ENCODE measurements at regions not wholly inside any gene's neighbourhood (a gene's known extent, or its start where the extent isn't known, plus 50 kb on each side); places are given as distances from the start of the nearest gene placed in this dataset.
"Not testable (repeated sequence)": the region's sequence is repeated elsewhere in the genome, so short reads cannot be mapped to it uniquely, and the experiment has no call there.

DNA sequence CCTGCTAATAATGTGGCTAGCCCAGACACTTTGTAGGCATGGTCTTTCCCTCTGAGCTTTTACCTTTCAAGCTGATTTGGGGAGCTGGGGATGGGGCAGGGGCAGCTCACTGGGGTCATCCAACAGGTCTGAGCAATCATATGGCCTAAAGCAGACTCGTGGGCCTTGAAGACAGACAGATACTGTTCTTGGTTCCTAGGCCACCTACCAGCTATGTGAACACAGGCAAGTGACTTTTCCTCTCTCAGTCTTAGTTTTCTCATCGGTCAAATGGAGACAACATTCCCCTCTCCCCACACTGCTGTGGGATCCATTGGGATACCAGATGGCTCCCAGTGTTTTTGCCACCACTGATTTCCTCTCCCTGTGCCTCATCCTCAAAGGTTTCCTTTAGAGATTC lies 181.8 kb downstream of the RRAGC start:
- H3K9me3 Mint-ChIP-seq: no peaks in the 10 kb centered on the region
- DNase-seq (no peak), ATAC-seq (no peak)
- no peaks in the 10 kb centered on the region for H3K36me3 Mint-ChIP-seq (ENCODE audit: low read depth)
- no peak overlapping the region for H3K27ac Mint-ChIP-seq
- H3K4me3 Mint-ChIP-seq: no peak overlapping the region
- H3K4me1 Mint-ChIP-seq: no peaks in the 10 kb centered on the region
- H3K27me3 Mint-ChIP-seq: peaks cover 4% of the 10 kb centered on the region

- no peaks in the 10 kb centered on the region for H3K36me3 Mint-ChIP-seq (ENCODE audit: low read depth)
- ATAC-seq (no peak), DNase-seq (no peak)
- H3K9me3 Mint-ChIP-seq: no peaks in the 10 kb centered on the region
- H3K4me1 Mint-ChIP-seq: no peaks in the 10 kb centered on the region
- no peak overlapping the region for H3K4me3 Mint-ChIP-seq
- peaks cover 4% of the 10 kb centered on the region for H3K27me3 Mint-ChIP-seq
- no peak overlapping the region for H3K27ac Mint-ChIP-seq
Observed at GRCh38 chr1:38677311-38677710, 182.3 kb downstream of the RRAGC start.

GRCh38 chr1:38672692-38673091 lies 186.9 kb downstream of the RRAGC start:
- ATAC-seq: no peak
- no peak for DNase-seq
- peaks cover 5% of the 10 kb centered on the region for H3K9me3 Mint-ChIP-seq
- no peaks in the 10 kb centered on the region for H3K36me3 Mint-ChIP-seq (ENCODE audit: low read depth)
- peaks cover 16% of the 10 kb centered on the region for H3K27me3 Mint-ChIP-seq
- H3K27ac Mint-ChIP-seq: no peak overlapping the region
- no peaks in the 10 kb centered on the region for H3K4me1 Mint-ChIP-seq
- H3K4me3 Mint-ChIP-seq: no peak overlapping the region

GRCh38 chr1:38671221-38671620 lies 188.4 kb downstream of the RRAGC start:
- Mint-ChIP-seq H3K27ac (no peak overlapping the region), H3K4me1 (no peaks in the 10 kb centered on the region)

DNA sequence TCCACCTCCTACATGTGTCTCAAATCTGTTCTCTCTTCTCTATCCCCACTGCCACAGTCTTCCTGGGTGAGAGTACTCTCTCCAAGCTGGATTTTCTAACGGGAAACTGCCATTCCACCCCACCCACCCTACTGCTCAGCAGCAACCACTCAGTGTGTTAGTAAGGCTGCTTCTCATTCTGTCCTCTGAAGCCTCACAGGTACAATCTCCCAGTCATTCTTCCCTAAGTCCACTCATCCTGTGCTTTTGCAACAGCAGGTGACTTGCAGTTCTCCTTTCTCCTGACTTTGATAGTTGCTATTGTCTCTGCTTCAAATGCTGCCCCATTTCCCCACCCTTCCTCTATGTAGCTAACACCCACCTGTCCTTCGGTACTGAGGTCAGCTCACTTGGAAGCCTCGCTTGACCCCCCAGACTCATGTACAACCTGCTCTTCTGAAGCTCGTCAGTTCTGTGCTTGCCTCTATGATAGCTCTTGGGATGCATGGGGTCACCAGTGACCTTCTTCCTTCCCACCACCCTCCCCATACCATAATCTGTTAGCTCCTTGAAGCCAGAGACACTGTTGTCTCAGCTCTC lies 188.9 kb downstream of the RRAGC start:
- H3K4me1 Mint-ChIP-seq: no peaks in the 10 kb centered on the region
- ATAC-seq: no peak

More at GRCh38 chr1:38671221-38671620, 188.4 kb downstream of the RRAGC start:
- no peak overlapping the region for H3K4me3 Mint-ChIP-seq
- peaks cover 18% of the 10 kb centered on the region for H3K27me3 Mint-ChIP-seq
- H3K36me3 Mint-ChIP-seq (ENCODE audit: low read depth): no peaks in the 10 kb centered on the region
- ATAC-seq (no peak), DNase-seq (no peak)
- H3K9me3 Mint-ChIP-seq: peaks cover 5% of the 10 kb centered on the region

GRCh38 chr1:38667626-38668025 lies 191.9 kb downstream of the RRAGC start:
- Mint-ChIP-seq H3K27ac (no peak overlapping the region), H3K36me3 (ENCODE audit: low read depth) (no peaks in the 10 kb centered on the region), H3K9me3 (peaks cover 9% of the 10 kb centered on the region), H3K4me1 (no peaks in the 10 kb centered on the region), H3K27me3 (peaks cover 33% of the 10 kb centered on the region), H3K4me3 (no peak overlapping the region)
- DNase-seq: no peak
- ATAC-seq: no peak

More for the DNA sequence above, 188.9 kb downstream of the RRAGC start:
- no peak for DNase-seq
- H3K27me3 Mint-ChIP-seq: peaks cover 20% of the 10 kb centered on the region
- peaks cover 9% of the 10 kb centered on the region for H3K9me3 Mint-ChIP-seq
- no peak overlapping the region for H3K27ac Mint-ChIP-seq
- no peak overlapping the region for H3K4me3 Mint-ChIP-seq
- no peaks in the 10 kb centered on the region for H3K36me3 Mint-ChIP-seq (ENCODE audit: low read depth)

- Mint-ChIP-seq H3K27me3 (peaks cover 34% of the 10 kb centered on the region), H3K4me3 (no peak overlapping the region), H3K4me1 (no peaks in the 10 kb centered on the region), H3K27ac (no peak overlapping the region), H3K36me3 (ENCODE audit: low read depth) (no peaks in the 10 kb centered on the region), H3K9me3 (peaks cover 8% of the 10 kb centered on the region)
- DNase-seq: no peak
- ATAC-seq: no peak
Observed at GRCh38 chr1:38662126-38662525, 197.4 kb downstream of the RRAGC start.

- H3K36me3 Mint-ChIP-seq (ENCODE audit: low read depth): no peaks in the 10 kb centered on the region
- no peak for ATAC-seq
- DNase-seq: no peak
- peaks cover 4% of the 10 kb centered on the region for H3K9me3 Mint-ChIP-seq
- no peak overlapping the region for H3K27ac Mint-ChIP-seq
- H3K27me3 Mint-ChIP-seq: peaks cover 29% of the 10 kb centered on the region
- no peaks in the 10 kb centered on the region for H3K4me1 Mint-ChIP-seq
- no peak overlapping the region for H3K4me3 Mint-ChIP-seq
Observed at GRCh38 chr1:38658883-38659282, 200.7 kb downstream of the RRAGC start.

GRCh38 chr1:38657873-38658272 lies 201.7 kb downstream of the RRAGC start:
- DNase-seq (no peak), ATAC-seq (no peak)
- H3K4me1 Mint-ChIP-seq: no peaks in the 10 kb centered on the region
- H3K4me3 Mint-ChIP-seq: no peak overlapping the region
- H3K9me3 Mint-ChIP-seq: peaks cover 4% of the 10 kb centered on the region
- H3K36me3 Mint-ChIP-seq (ENCODE audit: low read depth): no peaks in the 10 kb centered on the region
- H3K27me3 Mint-ChIP-seq: peaks cover 27% of the 10 kb centered on the region
- H3K27ac Mint-ChIP-seq: no peak overlapping the region

DNA sequence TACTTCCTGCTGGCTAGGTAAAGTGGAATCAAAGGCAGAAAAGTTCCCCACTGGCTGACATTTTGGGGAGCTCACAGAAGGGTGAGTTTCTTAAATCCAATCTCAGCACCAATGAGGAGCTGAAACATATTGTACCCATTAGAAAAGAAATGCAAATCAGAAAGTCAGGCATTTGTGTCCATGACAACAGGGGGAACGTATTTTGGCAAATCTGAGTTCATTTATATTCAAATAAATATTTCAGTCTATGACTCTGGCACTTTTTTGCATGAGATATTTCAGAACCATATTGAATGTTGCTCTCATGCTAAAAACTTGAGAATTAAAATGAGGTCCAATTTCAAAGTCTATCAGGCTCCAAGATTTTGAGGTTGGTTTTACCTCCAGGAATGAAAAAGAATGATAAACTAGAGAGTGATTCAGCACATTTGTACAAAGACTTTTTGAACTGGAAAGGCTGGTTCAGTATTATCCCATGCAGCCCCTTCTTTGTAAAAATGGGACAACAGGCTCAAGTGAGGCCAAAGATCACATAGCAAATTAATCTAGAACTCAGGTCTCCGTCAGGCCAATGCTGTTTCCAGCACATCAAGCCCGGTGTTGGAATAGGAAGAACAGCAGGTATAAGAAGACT lies 202.2 kb downstream of the RRAGC start:
- Mint-ChIP-seq H3K36me3 (ENCODE audit: low read depth) (no peaks in the 10 kb centered on the region), H3K4me3 (no peak overlapping the region), H3K27me3 (peaks cover 27% of the 10 kb centered on the region), H3K27ac (no peak overlapping the region), H3K9me3 (peaks cover 4% of the 10 kb centered on the region), H3K4me1 (no peaks in the 10 kb centered on the region)
- DNase-seq (no peak), ATAC-seq (no peak)

DNA sequence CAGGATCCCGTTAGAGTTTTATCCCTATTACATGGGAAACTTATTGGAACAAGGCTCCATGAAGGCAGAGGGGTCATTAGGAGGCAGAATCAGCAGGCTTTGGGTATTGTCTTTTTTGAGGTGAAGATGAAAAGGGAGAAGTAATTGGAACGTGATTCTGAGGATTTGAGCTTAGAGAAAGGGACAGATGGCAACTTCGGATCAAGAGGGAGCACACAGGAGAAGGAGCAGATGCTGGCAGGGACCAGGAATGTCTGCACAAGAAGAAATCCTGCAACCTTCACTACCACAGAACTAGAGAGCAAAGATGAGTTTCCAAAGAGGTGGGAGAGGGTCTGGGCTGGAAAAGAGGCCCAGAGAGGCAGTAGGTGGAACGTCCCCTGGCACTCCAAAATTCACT lies 202.8 kb downstream of the RRAGC start:
- no peak overlapping the region for H3K27ac Mint-ChIP-seq
- peaks cover 22% of the 10 kb centered on the region for H3K27me3 Mint-ChIP-seq
- peaks cover 4% of the 10 kb centered on the region for H3K9me3 Mint-ChIP-seq
- no peaks in the 10 kb centered on the region for H3K4me1 Mint-ChIP-seq
- H3K4me3 Mint-ChIP-seq: no peak overlapping the region
- DNase-seq: no peak
- ATAC-seq: no peak
- H3K36me3 Mint-ChIP-seq (ENCODE audit: low read depth): no peaks in the 10 kb centered on the region

DNA sequence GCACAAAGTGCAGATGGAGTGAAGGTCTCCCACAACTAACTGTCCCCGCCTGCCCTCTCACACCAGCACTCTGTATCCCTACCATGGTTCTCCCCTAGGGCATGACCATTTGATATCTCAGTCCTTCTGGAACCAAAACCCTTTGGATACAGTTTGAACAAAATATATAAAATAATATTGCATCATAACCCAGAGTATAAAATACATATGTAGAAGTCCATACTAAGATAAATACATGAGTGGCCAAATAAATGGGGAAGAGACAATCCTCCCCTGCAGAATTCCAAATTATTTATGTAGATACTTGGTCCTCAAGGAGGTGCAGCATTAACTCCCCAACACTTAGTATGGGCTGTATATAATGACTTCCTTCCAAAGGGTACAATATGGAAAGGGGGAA lies 207.4 kb downstream of the RRAGC start:
- H3K4me3 Mint-ChIP-seq: no peak overlapping the region

DNA sequence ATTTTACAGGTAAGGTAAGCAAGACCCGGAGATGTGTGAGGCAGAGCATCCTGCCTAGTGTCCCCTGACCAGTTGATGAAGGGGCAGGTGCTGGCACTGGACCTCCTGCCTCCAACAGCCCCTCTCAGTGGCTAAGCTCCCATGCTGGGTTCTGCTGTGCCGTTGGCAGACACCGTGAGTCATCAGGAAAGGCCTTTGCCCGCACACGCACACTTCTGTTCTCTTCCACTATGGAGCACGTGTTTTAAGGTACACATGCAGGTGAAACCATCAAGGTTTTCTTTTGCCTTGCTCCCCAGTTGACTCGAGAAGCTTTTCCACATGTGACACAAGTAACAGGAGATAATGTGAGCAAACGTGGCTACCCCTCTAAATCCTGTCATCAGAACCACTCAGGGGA lies 207.9 kb downstream of the RRAGC start:
- no peak overlapping the region for H3K4me3 Mint-ChIP-seq
- no peak overlapping the region for H3K27ac Mint-ChIP-seq
- peaks cover 12% of the 10 kb centered on the region for H3K27me3 Mint-ChIP-seq
- H3K36me3 Mint-ChIP-seq (ENCODE audit: low read depth): no peaks in the 10 kb centered on the region
- DNase-seq (no peak), ATAC-seq (no peak)
- H3K4me1 Mint-ChIP-seq: no peaks in the 10 kb centered on the region
- no peaks in the 10 kb centered on the region for H3K9me3 Mint-ChIP-seq

More for the DNA sequence above, 207.4 kb downstream of the RRAGC start:
- H3K27ac Mint-ChIP-seq: no peak overlapping the region
- peaks cover 14% of the 10 kb centered on the region for H3K27me3 Mint-ChIP-seq
- H3K4me1 Mint-ChIP-seq: no peaks in the 10 kb centered on the region
- H3K9me3 Mint-ChIP-seq: no peaks in the 10 kb centered on the region
- H3K36me3 Mint-ChIP-seq (ENCODE audit: low read depth): no peaks in the 10 kb centered on the region
- DNase-seq (no peak), ATAC-seq (no peak)

DNA sequence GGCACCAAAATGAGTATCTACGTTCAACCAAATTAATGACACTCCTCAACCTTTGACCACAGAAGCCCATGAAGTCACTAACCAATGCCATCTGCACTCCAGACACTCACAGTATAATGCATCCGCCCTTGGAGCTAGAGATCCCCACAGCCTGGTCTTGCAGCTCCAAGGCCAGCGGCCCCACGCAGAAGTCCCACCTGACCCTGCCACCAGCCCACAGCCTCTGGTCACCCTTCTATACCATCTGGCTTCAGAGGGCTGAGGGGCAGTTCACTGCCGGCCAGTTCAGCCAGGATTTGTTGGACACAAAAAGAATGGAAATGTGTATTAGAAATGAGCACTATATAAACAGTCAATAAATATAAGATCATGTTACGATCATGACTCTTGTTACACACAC lies 211.2 kb downstream of the RRAGC start:
- H3K4me3 Mint-ChIP-seq: no peak overlapping the region
- H3K4me1 Mint-ChIP-seq: no peaks in the 10 kb centered on the region
- no peak overlapping the region for H3K27ac Mint-ChIP-seq
- no peak for DNase-seq
- ATAC-seq: no peak
- peaks cover 5% of the 10 kb centered on the region for H3K27me3 Mint-ChIP-seq
- H3K36me3 Mint-ChIP-seq (ENCODE audit: low read depth): no peaks in the 10 kb centered on the region
- no peaks in the 10 kb centered on the region for H3K9me3 Mint-ChIP-seq

DNA sequence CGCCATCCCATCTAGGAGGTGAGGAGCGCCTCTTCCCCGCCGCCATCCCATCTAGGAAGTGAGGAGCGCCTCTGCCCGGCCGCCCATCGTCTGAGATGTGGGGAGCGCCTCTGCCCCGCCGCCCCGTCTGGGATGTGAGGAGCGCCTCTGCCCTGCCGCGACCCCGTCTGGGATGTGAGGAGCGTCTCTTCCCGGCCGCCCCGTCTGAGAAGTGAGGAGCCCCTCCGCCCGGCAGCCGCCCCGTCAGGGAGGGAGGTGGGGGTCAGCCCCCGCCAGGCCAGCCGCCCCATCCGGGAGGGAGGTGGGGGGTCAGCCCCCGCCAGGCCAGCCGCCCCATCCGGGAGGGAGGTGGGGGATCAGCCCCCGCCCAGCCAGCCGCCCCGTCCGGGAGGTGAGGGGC lies 212.2 kb downstream of the RRAGC start:
- not testable (repeated sequence) for H3K27me3 Mint-ChIP-seq; ATAC-seq; H3K27ac Mint-ChIP-seq; H3K9me3 Mint-ChIP-seq; H3K36me3 Mint-ChIP-seq (ENCODE audit: low read depth); DNase-seq; H3K4me3 Mint-ChIP-seq; H3K4me1 Mint-ChIP-seq

DNA sequence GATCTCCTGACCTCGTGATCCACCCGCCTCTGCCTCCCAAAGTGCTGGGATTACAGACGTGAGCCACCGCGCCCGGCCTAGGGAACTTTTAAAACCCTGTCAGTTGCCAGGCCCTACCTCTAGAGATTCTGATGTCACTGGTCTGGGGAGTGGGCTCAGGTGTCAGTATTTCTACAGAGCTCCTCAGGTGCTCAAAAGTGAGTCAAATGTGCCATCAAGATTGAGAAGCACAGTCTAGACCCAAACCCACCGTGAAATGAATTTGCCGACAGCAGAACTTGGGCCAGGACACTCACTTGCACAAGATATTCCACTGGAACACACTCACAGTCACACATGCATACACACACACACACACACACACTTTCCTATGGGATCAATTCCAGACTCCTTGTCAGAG lies 215.5 kb downstream of the RRAGC start:
- H3K36me3 Mint-ChIP-seq (ENCODE audit: low read depth): no peaks in the 10 kb centered on the region
- ATAC-seq: no peak
- no peak for DNase-seq
- no peak overlapping the region for H3K27ac Mint-ChIP-seq
- no peak overlapping the region for H3K4me3 Mint-ChIP-seq
- no peaks in the 10 kb centered on the region for H3K4me1 Mint-ChIP-seq
- H3K27me3 Mint-ChIP-seq: peaks cover 4% of the 10 kb centered on the region
- peaks cover 4% of the 10 kb centered on the region for H3K9me3 Mint-ChIP-seq
